ENCODE measurements at regions not wholly inside any gene's neighbourhood (a gene's known extent, or its start where the extent isn't known, plus 50 kb on each side); places are given as distances from the start of the nearest gene placed in this dataset.
"Not testable (repeated sequence)": the region's sequence is repeated elsewhere in the genome, so short reads cannot be mapped to it uniquely, and the experiment has no call there.

GRCh38 chr12:94916663-94917062, 86.8 kb downstream of the NDUFA12 start:
- DNase-seq, result no peak

- DNase-seq, result no peak
Measured at GRCh38 chr12:94909663-94910062, 93.8 kb downstream of the NDUFA12 start.

DNA sequence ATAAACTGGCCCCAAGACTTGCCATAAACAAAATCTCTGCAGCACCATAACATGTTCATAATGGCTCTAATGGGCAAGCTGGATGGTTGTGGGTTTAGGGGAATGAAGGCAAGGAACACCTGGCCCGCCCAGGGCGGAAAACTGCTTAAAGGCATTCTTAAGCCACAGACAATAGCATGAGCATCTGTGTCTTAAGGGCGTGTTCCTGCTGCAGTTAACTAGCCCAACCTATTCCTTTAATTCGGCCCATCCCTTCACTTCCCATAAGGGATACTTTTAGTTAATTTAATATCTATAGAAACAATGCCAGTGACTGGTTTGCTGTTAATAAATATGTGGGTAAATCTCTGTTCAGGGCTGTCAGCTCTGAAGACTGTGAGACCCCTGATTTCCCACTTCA, 97.7 kb downstream of the NDUFA12 start:
- DNase-seq, result not testable (repeated sequence)

GRCh38 chr12:94900496-94900895, 103.0 kb downstream of the NDUFA12 start:
- DNase-seq, result no peak

DNA sequence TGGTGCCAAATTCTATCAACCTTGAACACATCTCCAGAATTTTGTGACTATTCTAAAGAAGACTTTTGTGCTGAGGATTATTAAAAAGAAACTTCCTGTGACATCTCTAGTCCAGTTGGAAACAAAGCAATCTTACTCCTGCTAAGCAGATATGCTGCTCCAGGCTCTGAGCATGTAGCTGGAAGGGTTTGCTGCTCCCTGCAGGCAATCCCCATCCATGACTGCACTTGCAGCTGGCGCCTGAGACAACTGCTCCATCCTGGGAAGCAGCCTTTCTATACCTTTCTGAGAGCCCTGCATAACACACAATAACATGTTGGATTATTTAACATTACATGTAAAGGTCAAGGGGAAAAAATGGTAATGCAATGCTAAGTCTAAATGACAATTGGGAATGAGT, 105.1 kb downstream of the NDUFA12 start:
- no peak for DNase-seq

DNA sequence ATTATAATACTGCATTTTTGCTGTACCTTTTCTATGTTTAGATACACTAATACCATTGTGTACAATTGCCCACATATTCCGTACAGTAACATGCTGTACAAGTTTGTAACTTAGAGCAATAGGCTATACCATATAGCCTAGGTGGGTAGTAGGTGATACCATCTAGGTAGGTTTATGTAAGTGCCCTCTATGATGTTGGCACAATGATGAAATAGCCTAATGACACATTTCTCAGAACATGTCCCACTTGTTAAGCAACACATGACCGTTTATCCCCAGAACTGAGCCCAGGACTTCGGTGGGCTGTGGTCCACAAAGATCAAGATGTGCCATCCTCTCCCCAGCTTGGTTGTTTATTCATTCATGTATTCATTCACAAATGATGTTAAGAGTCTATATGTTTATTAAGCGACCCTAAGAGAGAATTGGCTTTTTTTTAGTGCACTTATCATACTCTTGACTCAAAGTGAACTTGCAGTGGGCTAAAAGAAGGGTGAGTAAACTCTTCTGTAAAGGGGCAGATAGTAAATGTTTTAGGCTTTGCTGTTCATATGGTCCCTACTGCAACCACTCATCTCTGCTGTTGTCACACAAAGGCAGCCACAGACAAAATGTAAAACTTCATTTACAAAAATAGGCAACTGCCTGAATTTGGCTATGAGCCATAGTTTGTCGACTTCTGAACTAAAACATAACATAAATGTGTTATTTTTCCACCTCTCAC, 110.8 kb downstream of the NDUFA12 start:
- DNase-seq, result no peak

DNA sequence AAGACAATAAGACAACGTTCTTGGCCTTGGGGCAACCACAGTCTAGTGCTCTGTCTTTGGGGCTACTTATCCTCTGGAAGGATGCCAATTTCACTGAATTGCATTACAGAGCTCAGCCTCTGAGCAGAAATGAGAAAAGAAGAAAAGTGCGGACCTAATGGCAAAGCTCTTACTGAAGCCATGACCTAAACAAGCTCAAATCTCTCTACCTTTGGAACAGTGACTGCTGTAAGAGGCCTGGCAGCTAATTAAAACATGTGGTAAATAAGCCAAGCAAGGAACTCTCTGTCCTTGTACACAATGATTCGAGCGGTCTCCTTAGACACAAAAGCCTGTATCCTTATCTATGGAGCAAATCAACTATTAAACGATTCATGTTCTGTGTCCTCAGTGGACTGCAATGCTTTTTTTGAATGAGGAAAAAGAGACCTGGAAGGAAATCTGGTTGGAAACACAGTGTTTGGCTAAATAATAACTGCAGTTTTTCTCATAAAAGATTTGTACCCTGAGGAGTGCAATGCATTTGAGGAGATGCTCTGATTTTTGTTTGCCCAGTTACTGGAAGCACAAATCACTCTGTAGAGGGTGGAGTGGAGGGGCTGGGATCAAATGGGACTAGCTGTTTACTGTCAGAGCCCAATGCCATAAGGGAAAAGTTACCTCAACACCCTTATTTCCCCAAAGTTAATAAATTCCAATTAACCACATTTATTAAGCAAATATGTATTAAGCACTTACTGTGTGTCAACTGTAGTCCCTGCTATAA, 113.9 kb downstream of the NDUFA12 start:
- DNase-seq, result no peak

DNA sequence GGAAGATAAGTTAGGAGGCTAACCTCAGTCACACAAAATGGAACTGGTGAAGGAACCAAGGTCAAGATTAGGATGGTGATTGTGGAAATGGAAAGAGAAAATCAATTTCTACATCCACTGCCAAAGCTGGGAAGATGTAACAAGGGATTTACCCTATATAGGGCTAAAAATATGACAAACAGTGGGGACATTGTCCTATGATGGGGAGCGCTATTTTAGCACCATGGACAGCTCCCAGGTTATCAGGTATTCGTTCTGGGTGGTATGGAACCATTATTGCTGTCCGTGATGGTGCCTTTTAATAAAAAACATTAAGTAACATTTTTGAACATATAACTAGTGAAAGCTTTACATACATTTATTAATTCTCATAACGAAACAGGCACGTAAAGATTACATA, 124.0 kb downstream of the NDUFA12 start:
- peak in 1 of 5 donors; percentile 3 for DNase-seq

DNA sequence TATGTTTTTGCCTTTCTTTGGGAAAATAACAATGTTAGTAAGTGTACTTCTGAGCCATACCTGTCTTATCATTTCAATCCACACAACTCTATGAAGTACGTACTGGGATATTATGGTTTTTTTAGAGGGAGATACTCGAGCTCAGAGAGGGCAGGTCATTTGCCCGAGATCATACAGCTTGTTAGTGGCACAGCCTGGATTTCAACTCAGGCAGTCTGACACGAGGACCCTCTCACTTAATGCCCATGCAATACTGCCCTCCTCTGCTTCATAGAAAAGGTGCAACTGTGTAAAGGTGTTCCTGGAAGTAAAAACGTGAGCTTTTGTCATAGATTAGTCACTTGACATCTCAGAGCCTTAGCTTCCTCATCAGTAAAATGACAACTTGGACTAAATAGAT, 128.0 kb downstream of the NDUFA12 start:
- peak in 1 of 5 donors; percentile 2 for DNase-seq

DNA sequence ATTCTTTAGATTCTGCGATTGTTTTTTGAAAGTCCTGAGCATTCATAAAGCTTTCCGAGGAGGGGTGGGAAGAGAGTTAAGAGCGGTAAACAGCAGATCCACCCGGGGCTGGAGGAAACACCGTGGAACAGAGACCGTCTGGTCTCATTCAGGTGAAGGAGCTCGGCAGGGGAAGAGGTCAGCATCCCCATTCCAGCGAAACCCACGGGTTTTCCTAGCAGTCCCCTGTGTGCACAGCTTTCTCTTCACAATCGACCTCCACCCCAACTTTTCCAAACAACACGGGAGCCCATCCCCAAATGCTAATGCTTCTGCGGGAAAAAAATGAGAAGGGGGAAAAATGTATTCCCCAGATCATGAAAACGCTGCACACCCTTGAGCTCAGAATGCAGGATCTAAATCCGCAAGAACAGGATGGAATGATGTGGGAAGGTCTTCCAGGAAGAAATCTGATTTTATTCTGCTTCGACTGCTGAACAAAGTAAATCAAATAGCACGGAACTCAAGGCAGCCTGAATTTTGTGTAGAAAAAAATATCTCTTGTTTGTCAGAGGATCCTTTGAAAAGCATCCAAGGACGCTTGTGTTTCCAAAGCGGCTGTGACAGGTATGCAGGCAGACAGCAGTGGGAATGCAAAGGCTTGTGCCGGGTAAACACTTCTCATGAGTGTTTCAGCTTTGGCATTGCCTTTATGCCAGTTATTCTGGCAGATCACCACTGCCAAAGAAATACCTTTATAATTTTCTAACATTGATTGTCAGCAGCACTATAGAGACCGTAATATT, 128.8 kb downstream of the NDUFA12 start:
- DNase-seq, result no peak

DNA sequence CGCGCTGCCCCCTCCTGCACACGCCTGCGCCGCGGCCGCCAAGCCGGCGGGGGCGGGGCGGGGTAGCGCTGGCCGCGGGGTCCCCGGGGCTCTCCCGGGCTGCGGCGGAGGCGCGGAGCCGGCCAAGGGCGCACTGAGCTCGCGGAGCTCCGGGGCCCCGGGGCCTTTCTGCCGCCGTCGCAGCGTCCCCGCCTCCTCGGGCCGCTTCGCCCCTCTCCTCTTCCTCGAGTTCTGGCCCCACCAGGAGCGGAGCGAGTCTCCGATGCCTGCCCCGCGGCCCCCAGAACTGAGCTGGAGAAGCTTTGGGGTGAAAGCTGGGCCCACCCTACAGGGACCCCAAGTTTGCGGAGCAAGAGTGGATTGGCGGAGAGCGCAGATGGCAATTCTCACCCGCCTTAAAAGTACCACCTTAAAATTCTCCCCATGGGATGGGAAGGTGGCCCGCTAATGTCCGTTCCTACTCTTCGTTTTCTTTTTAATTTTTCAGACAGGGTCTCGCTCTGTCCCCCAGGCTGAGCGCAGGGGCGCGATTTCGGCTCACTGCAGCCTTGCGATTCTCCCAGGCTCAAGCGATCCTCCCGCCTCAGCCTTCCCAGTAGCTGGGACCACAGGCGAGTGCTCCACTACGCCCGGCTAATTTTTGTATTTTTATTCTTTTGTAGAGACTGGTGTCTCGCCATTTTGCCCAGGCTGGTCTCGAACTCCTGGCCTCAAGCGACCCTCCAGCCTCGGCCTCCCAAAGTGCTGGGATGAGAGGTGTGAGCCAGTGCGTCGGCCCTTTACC, 129.6 kb downstream of the NDUFA12 start:
- no peak for DNase-seq

DNA sequence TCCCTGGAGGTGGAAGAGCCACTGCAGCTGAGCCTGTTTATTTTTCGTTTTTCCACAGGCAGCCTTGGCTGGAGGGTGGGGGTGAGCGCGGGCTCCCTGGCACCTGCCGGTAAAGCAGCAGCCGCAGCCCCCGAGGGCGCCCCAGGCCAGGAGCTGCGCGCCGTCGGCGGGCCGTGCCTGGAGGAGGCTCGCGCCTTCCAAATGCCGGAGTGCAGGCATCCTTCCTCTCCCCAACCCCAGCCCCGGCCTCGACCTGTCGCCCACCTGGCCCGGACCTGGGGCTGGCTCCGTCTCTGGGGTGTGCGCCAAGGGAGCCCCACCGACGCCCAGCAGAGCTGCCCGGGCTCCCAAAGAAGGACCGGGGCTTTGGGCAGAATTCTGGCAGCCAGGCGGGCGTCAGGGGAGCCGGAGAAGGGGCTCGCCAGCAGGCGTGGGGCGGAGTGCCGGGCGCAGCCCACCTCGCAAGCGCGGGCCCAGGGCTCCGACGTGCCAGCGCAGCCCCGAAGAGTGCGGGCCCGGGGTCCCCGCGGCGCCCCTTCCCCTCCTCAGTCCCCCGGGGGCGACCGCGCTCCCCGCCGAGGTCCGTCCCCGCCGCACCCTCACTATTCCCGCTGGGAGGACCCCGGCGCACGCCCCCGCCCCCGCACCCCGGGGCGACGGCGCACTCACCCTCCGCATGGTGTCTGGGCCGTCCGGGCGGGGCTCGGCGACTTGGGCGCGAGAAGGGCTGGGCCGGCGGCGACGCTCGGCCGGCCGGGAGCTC, 130.3 kb downstream of the NDUFA12 start:
- no peak for DNase-seq

DNA sequence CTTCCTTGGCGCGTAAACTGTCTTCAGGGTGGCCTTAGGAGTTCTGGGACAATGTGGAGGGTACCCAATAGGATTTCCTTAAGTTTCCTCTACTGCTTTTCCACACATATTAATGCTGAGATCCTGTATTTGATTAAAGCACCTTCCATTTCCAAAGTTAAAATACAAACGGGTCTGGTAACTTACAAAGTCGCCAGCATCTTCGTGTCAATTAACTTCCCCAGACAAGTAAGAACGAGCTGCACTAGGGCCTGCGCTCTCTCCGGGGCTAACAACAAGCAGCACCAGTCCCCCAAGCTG, 130.9 kb downstream of the NDUFA12 start:
- DNase-seq, result no peak

- DNase-seq, result no peak
Measured at GRCh38 chr12:94872007-94872653, 131.4 kb downstream of the NDUFA12 start.

- DNase-seq, result no peak
Measured at GRCh38 chr12:94870511-94870910, 133.0 kb downstream of the NDUFA12 start.

DNA sequence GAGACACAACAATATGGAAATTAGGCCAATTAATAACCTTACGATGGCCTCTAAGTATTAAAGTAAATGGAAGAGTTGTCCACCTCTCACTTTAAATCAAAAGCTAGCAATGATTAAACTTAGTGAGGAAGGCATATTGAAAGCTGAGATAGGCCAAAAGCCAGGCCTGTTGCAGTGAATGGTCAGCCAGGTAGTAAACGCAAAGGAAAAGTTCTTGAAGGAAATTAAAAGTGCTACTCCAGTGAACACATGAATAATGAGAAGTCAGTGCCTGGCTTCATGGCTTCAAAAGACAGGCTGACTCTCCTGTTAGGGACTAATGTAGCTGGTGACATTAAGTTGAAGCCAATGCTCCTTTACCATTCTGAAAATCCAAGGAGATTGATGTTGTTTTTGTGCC, 135.3 kb downstream of the NDUFA12 start:
- DNase-seq, result no peak

DNA sequence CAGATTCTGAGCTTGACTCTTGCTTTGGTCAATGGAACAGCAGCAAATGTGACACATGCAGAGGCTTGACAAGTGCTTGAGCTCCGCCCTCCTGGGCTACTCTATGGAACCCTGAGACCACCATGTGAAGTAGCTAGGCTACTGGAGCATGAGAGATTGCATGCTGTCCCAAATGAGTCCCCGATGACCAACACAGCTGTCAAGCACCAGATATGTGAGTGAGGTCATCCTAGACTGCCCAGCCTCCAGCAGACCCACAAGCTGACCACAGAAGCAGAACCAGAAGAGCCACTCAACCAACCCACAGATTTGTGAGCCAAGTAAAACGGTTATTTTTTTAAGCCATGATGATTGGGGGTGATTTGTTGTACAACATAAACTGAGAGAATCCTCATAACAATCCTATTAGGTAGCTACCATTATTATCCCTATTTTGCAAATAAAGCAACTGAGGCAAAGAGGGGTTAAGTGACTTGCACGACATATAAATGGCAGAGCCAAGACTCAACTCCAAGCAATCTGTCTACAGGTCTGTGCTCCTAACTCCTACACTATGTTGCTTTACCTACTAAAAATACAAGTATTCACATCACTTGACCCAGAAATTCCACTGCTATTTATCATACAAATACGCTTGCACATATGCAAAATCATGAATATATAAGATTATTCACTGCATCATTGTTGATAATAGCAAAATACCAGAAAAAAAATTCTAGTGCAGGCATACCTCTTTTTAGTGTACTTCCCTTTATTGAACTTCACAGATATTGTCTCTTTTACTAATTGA, 136.2 kb downstream of the NDUFA12 start:
- no peak for DNase-seq

DNA sequence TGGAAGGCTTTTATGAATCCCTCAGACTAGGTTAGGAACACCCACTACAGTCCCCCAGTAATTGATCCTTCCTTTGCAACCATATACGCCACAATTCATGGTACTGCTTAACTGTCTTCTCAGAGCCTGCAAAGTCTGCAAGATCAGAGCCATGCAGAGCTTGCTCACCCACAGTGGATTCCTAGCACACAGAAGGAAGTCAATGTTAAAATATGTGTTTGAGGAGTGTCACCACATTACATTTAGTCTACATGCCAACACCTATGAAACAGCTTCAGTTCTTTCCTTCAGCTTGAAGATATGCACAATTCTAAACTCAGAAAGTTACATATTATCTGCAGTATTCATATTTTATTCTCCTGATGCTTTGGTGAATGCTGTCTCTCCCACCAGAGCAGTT, 138.5 kb downstream of the NDUFA12 start:
- no peak for DNase-seq

- no peak for DNase-seq
Measured at GRCh38 chr12:94863321-94864035, 140.0 kb downstream of the NDUFA12 start.

- no peak for DNase-seq
Measured at GRCh38 chr12:94862421-94862820, 141.1 kb downstream of the NDUFA12 start.

Measured in T-helper 1 cell (primary cell).